HG03575 (cell line): ENCODE measurements at regions not wholly inside any gene's neighbourhood (a gene's known extent, or its start where the extent isn't known, plus 50 kb on each side); places are given as distances from the start of the nearest gene placed in this dataset.
"Not testable (repeated sequence)": the region's sequence is repeated elsewhere in the genome, so short reads cannot be mapped to it uniquely, and the experiment has no call there.

Experiments used
- ATAC-seq: cut with Tn5 transposase; IDR thresholded peaks from one replicate; pipeline ENCODE4 v1.9.1; 2021; ENCODE audit not compliant: unreplicated experiment, insufficient number of reproducible peaks, low FRiP score; ENCODE audit errors: extremely low read depth

GRCh38 chr5:42064821-42065220 is 139.7 kb downstream of the FBXO4 start:
- ATAC-seq = no peak

DNA sequence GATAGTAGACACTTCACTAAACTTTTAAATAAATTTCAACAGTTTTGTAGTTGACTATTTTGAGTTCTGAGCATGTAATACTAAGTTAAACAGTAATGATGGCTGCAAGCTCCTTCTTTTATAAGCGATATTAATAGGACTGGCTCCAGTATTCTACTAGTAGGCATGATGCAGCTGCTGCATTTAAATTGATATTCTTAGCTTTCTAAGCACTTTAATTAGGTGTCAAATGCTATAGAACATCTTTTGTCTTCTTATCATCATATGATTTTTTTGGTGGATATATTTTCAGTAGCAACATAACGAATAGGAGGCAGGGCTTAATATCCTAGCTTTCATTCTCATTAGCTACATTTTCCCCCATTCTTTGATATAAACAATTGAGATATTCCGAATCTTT is 141.1 kb downstream of the FBXO4 start:
- no peak for ATAC-seq

- ATAC-seq = no peak
Measured at GRCh38 chr5:42074353-42074752, 149.3 kb downstream of the FBXO4 start.

GRCh38 chr5:42089705-42090104 is 164.6 kb downstream of the FBXO4 start:
- no peak for ATAC-seq

DNA sequence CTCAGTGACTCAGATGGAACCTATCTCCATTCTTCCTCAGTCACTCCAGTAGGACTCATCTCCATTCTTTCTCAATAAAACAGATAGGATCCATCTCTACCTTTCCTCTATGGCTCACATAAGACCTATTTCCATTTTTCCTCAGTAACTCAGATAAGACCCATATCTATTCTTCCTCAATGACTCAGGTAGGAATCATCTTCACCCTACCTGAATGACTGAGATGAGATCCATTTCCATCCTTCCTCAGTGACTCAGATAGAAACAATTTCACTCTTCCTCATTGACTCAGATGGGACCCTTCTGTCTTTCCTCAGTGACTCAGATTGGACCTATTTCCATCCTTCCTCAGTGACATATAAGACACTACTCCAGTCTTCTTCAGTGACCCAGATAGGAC is 165.1 kb downstream of the FBXO4 start:
- no peak for ATAC-seq

GRCh38 chr5:42099846-42100245 is 174.8 kb downstream of the FBXO4 start:
- ATAC-seq = not testable (repeated sequence)

- ATAC-seq = no peak
Measured at GRCh38 chr5:42108468-42108867, 183.4 kb downstream of the FBXO4 start.

GRCh38 chr5:42109006-42109572 is 184.0 kb downstream of the FBXO4 start:
- no peak for ATAC-seq

GRCh38 chr5:42115721-42116120 is 190.6 kb downstream of the FBXO4 start:
- ATAC-seq = not testable (repeated sequence)

GRCh38 chr5:42120070-42120469 is 195.0 kb downstream of the FBXO4 start:
- no peak for ATAC-seq

DNA sequence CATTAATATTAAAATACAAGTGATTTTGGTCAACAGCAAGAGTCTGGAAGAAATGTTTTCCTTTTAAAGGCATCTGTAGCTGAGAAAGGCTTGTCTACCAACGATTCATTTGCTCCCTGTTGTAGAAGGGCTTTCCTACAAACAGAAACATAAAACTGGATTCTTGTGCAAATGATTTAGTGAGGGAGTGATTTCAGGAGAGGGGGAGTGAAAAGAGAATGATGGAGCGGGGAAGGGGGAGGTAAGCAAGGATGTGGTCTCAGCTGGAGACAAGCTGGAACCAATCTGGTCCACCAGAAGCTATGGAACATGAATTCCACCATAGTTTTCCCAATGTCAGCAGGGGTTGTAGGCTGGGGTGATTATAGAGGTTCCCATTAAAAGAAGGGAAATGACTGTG is 196.3 kb downstream of the FBXO4 start:
- no peak for ATAC-seq

DNA sequence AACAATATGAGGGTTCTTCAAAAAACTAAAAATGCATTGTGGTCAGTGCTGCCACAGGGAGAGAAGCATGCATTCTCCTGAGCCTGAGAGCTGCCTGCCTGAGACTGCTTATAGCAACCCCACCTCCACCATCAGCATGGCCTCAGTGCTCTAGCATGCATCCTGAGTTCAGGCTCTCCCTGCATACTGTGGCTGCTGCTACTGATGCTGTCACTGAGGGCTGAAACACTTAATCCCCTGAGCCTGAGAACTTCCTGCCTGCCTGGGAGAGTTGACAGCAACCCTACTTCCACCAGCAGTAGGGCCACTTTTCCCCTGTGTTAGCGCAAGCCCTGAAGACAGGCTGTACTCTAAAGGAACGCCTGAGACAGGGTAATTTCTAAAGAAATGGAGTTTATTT is 206.0 kb downstream of the FBXO4 start:
- no peak for ATAC-seq

- ATAC-seq = no peak
Measured at GRCh38 chr5:42143361-42143760, 218.3 kb downstream of the FBXO4 start.

DNA sequence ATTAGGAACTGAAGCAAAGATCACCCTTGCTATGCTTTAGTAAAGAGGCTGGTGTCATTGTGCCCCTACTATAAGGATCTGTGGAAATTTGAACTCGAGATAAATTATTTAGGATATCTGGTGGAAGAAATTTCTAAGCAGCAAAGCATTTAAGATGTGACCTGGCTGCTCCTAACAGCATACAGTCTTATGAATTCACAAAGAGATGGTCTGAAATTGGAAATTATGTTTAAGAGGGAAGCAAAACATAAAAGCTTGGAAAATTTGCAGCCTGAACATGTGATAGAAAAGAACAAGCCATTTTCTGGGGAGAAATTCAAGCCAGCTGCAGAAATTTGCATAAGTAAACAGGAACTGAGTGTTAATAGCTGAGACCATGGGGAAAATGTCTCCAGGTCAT is 223.7 kb downstream of the FBXO4 start:
- no peak for ATAC-seq

- ATAC-seq = no peak
Measured at GRCh38 chr5:42157215-42157614, 232.1 kb downstream of the FBXO4 start.

- no peak for ATAC-seq
Measured at GRCh38 chr5:42163083-42163482, 238.0 kb downstream of the FBXO4 start.

GRCh38 chr5:42168091-42168670 is 243.1 kb downstream of the FBXO4 start:
- ATAC-seq = no peak

DNA sequence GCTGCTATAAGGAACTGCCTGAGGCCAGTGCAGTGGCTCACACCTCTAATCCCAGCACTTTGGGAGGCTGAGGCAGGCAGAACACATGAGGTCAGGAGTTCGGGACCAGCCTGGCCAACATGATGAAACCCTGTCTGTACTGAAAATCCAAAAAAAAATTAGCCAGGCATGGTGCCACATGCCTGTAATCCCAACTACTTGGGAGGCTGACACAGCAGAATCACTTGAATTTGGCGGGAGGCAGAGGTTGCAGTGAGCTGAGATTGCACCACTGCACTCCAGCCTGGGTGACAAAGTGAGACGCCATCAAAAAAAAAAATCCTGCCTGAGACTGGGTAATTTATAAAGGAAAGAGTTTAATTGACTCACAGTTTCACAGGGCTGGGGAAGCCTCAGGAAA is 247.1 kb upstream of the GHR start:
- ATAC-seq = not testable (repeated sequence)

- not testable (repeated sequence) for ATAC-seq
Measured at GRCh38 chr5:42179843-42180242, 243.4 kb upstream of the GHR start.

- no peak for ATAC-seq
Measured at GRCh38 chr5:42216904-42217303, 206.3 kb upstream of the GHR start.

DNA sequence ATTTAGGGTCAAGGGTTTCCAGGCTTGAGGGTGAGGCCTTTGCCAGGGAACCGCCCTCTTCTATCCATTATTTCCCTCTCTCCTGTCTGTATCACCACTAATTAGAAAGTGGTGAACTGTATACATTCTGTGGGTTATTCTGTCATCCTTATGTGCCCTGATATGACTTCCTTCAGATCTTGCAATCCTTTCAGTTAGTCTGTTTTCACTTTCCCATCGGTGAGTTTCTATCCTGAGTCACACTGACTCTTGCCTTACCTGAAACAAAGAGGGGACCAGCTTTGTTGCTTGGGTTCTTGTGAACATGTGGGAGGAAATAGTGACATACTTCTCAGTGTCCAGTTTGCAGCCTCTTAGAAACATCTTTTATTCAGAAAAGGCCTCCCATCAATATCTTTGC is 205.4 kb upstream of the GHR start:
- ATAC-seq = no peak
